Stimulated activated CD4-positive, alpha-beta T cell treated with anti-CD3 and anti-CD28 coated beads, TNF-alpha, amount 100 ng/mL, for 24 hours (primary cell): ENCODE measurements at regions not wholly inside any gene's neighbourhood (a gene's known extent, or its start where the extent isn't known, plus 50 kb on each side); places are given as distances from the start of the nearest gene placed in this dataset.
"Not testable (repeated sequence)": the region's sequence is repeated elsewhere in the genome, so short reads cannot be mapped to it uniquely, and the experiment has no call there.

ENCODE experiments used
- DNase-seq, 3 experiments: peaks; one replicate each; pipeline ENCODE4 v3.0.0-alpha.2; 2020; ENCODE audit warnings: low read depth in 3 of 3

GRCh38 chr7:112982441-112983063 is 104.1 kb downstream of the GPR85 start:
- no peak for DNase-seq

- DNase-seq = no peak
Observed at GRCh38 chr7:112981966-112982365, 104.7 kb downstream of the GPR85 start.

GRCh38 chr7:112979055-112979454 is 107.6 kb downstream of the GPR85 start:
- not testable (repeated sequence) for DNase-seq

- not testable (repeated sequence) for DNase-seq
Observed at GRCh38 chr7:112977244-112977955, 109.2 kb downstream of the GPR85 start.

GRCh38 chr7:112970771-112971170 is 115.9 kb downstream of the GPR85 start:
- no peak for DNase-seq

GRCh38 chr7:112969946-112970345 is 116.7 kb downstream of the GPR85 start:
- no peak for DNase-seq

GRCh38 chr7:112965506-112965905 is 121.1 kb downstream of the GPR85 start:
- DNase-seq = no peak

- no peak for DNase-seq
Observed at GRCh38 chr7:112963634-112964033, 123.0 kb downstream of the GPR85 start.

- DNase-seq = no peak
Observed at GRCh38 chr7:112962815-112963214, 123.8 kb downstream of the GPR85 start.

- no peak for DNase-seq
Observed at GRCh38 chr7:112959276-112959675, 127.4 kb downstream of the GPR85 start.

GRCh38 chr7:112958775-112959174 is 127.9 kb downstream of the GPR85 start:
- no peak for DNase-seq

- no peak for DNase-seq
Observed at GRCh38 chr7:112957901-112958300, 128.7 kb downstream of the GPR85 start.

GRCh38 chr7:112953031-112953430 is 133.6 kb downstream of the GPR85 start:
- not testable (repeated sequence) for DNase-seq

GRCh38 chr7:112951070-112951469 is 135.6 kb downstream of the GPR85 start:
- no peak for DNase-seq

GRCh38 chr7:112949682-112950081 is 136.9 kb downstream of the GPR85 start:
- DNase-seq = not testable (repeated sequence)

GRCh38 chr7:112946350-112946749 is 140.3 kb downstream of the GPR85 start:
- no peak for DNase-seq

- no peak for DNase-seq
Observed at GRCh38 chr7:112945046-112945445, 141.6 kb downstream of the GPR85 start.

- DNase-seq = no peak
Observed at GRCh38 chr7:112942981-112943380, 143.6 kb downstream of the GPR85 start.

GRCh38 chr7:112942125-112942524 is 144.5 kb downstream of the GPR85 start:
- DNase-seq = not testable (repeated sequence)

- no peak for DNase-seq
Observed at GRCh38 chr7:112940314-112940732, 146.3 kb downstream of the GPR85 start.

- DNase-seq = peak; percentile 98 to 99 (median 99)
Observed at GRCh38 chr7:112939574-112940313, 146.9 kb downstream of the GPR85 start.

GRCh38 chr7:112938863-112939573 is 147.6 kb downstream of the GPR85 start:
- peak in 1 of 3 experiments; percentile 15 for DNase-seq
